Heart left ventricle (tissue), 16 donors: ENCODE measurements at regions not wholly inside any gene's neighbourhood (a gene's known extent, or its start where the extent isn't known, plus 50 kb on each side); places are given as distances from the start of the nearest gene placed in this dataset.

ENCODE experiments used
- ATAC-seq, 4 donors: fragments of 200-7000 bp; cut with Tn5 transposase; one replicate each; pipeline ENCODE4 v1.9.1; 2020 to 2022; ENCODE audit warnings: moderate library complexity in 4 of 4, mild to moderate bottlenecking in 3 of 4, moderate number of reproducible peaks in 1 of 4
- DNase-seq, 5 donors: peaks; one replicate each; pipeline ENCODE4 v3.0.0-alpha.2; 2020
- H3K27ac ChIP-seq, 12 donors: fragments of 200-600 bp; sonication (generic) in 4 of 12; one replicate each; pipeline versions ENCODE4 v1.5.0 to v1.8.0; 2016 to 2022; ENCODE audit warnings: mild to moderate bottlenecking in 2 of 12
- H3K27me3 ChIP-seq, 9 donors: fragments of 200-600 bp; sonication (generic) in 2 of 9; one replicate each; pipeline versions ENCODE4 v1.5.1 to v1.8.0; 2016 to 2022; ENCODE audit warnings: mild to moderate bottlenecking in 3 of 9
- H3K36me3 ChIP-seq, 9 donors: fragments of 200-600 bp; sonication (generic) in 2 of 9; one replicate each; pipeline versions ENCODE4 v1.5.0 to v1.8.0; 2018 to 2022; ENCODE audit warnings: mild to moderate bottlenecking in 2 of 9
- H3K4me1 ChIP-seq, 12 donors: fragments of 200-600 bp; sonication (generic) in 4 of 12; one replicate each; pipeline versions ENCODE4 v1.5.0 to v1.8.0; 2016 to 2022; ENCODE audit warnings: mild to moderate bottlenecking in 3 of 12
- H3K4me3 ChIP-seq, 12 donors: fragments of 200-600 bp; sonication (generic) in 4 of 12; one replicate each; pipeline versions ENCODE4 v1.5.0 to v1.8.0; 2017 to 2022; ENCODE audit warnings: mild to moderate bottlenecking in 9 of 12, moderate library complexity in 4 of 12
- H3K9me3 ChIP-seq, 12 donors: fragments of 200-600 bp; sonication (generic) in 4 of 12; one replicate each; pipeline versions ENCODE4 v1.5.0 to v1.8.0; 2016 to 2022; ENCODE audit warnings: mild to moderate bottlenecking in 1 of 12
- CTCF ChIP-seq, 12 donors: fragments of 200-600 bp; sonication (generic) in 4 of 12; IDR thresholded peaks; one replicate each; pipeline versions ENCODE4 v1.5.0 to v1.8.0; 2018 to 2022; ENCODE audit warnings: antibody characterized with exemption in 12 of 12, mild to moderate bottlenecking in 5 of 12
- POLR2A ChIP-seq, 2 donors: fragments of 450-650 bp; IDR thresholded peaks; one replicate each; pipeline ENCODE4 v1.6.1; 2017; ENCODE audit warnings: antibody characterized with exemption in 2 of 2, mild to moderate bottlenecking in 2 of 2, moderate library complexity in 2 of 2
- WGBS, 4 donors: extraction: QIAGEN DNeasy Blood & Tissue Kit in 2 of 4; methylation state at CpG; one replicate each; pipeline versions ENCODE4 v1.1.5 to v1.1.7; 2013 to 2018; 5-methylcytosine and 5-hydroxymethylcytosine counted together
- intact Hi-C, 10 donors: fragments of 100-400 bp; cut with DNase I; formaldehyde crosslinking; loops; one replicate each; pipeline versions ENCODE4 v1.11.1 to v1.14.2; 2022
- donor health status: ischemic (EF 13 %, LVEDD 7.1; RV severe dilation, severe dysfunction).
- donor health status: healthy with polysubstance abuse.
- donor health status: DM: no; HTN: yes; CAD: no.
- donor health status: DM: no; HTN: no; CAD: no.
- donor health status: ischemic (EF 25% LVEDD 6.9; RV normal size, moderate dysfunction).
- donor health status: ischemic (EF 25% LVEDD 5.7; RV mildly dilated, moderate dysfunction).
- donor health status: healthy.
- donor health status: DM: yes; HTN: yes; CAD: no.
- donor health status: ischemic (EF 35%, LVEDD 5.7; RV mildly dilated, moderate dysfunction).
- donor health status: nonischemic (EF 11% LVEDD 7.7; RV severe dilation, severe dysfunction).
- donor health status: DM: yes; HTN: yes; CAD: no.
- donor health status: PGD.
- donor health status: ischemic (EF 29% LVEDD 5.4; RV normal size, mild dysfunction).
- donor health status: nonischemic (EF 23%, LVEDD 6.1; RV moderate dilation, normal function).

- ATAC-seq (no peak), DNase-seq (no peak)
- 32 to 39% (median 33%) methylated on average over 7 of the region's 7 CpGs for WGBS, 4 donors
- no peaks in the 10 kb centered on the region for H3K9me3 ChIP-seq
- H3K27me3 ChIP-seq: peaks cover 0 to 43% (median 10%) of the 10 kb centered on the region in 9 donors
- no peaks in the 10 kb centered on the region for H3K4me1 ChIP-seq
- intact Hi-C loops: no loop called here
- H3K4me3 ChIP-seq: no peak overlapping the region
- H3K27ac ChIP-seq: no peak overlapping the region
- TF ChIP-seq CTCF (IDR thresholded peaks at IDR 0.05) (no peak), POLR2A (IDR thresholded peaks at IDR 0.05) (no peak)
- no peaks in the 10 kb centered on the region for H3K36me3 ChIP-seq
Observed at GRCh38 chr15:88744548-88745020, 58.7 kb upstream of the ACAN start.

GRCh38 chr15:88745065-88745464 is 58.2 kb upstream of the ACAN start:
- 21 to 26% (median 25%) methylated on average over 2 of the region's 2 CpGs for WGBS, 4 donors
- DNase-seq (no peak), ATAC-seq (no peak)
- no peaks in the 10 kb centered on the region for H3K36me3 ChIP-seq
- intact Hi-C loops: no loop called here
- peaks cover 0 to 48% (median 10%) of the 10 kb centered on the region in 9 donors for H3K27me3 ChIP-seq
- H3K4me3 ChIP-seq: no peak overlapping the region
- no peak overlapping the region for H3K27ac ChIP-seq
- H3K9me3 ChIP-seq: no peaks in the 10 kb centered on the region
- H3K4me1 ChIP-seq: no peaks in the 10 kb centered on the region
- TF ChIP-seq CTCF (IDR thresholded peaks at IDR 0.05): no peak
- no peak for TF ChIP-seq POLR2A (IDR thresholded peaks at IDR 0.05)

GRCh38 chr15:88745696-88746095 is 57.5 kb upstream of the ACAN start:
- Histone ChIP-seq H3K27me3 (peaks cover 0 to 45% (median 10%) of the 10 kb centered on the region in 9 donors), H3K9me3 (no peaks in the 10 kb centered on the region), H3K4me3 (no peak overlapping the region), H3K4me1 (no peaks in the 10 kb centered on the region), H3K27ac (no peak overlapping the region), H3K36me3 (no peaks in the 10 kb centered on the region)
- DNase-seq: no peak
- no peak for TF ChIP-seq CTCF (IDR thresholded peaks at IDR 0.05)
- no peak for TF ChIP-seq POLR2A (IDR thresholded peaks at IDR 0.05)
- intact Hi-C loops: no loop called here
- no peak for ATAC-seq
- 54 to 59% (median 57%) methylated on average over 2 of the region's 2 CpGs for WGBS, 4 donors

- WGBS, 4 donors: 56 to 65% (median 59%) methylated on average over 5 of the region's 5 CpGs
- no peaks in the 10 kb centered on the region for H3K9me3 ChIP-seq
- no peak overlapping the region for H3K27ac ChIP-seq
- no peak for ATAC-seq
- H3K4me1 ChIP-seq: no peaks in the 10 kb centered on the region
- H3K36me3 ChIP-seq: no peaks in the 10 kb centered on the region
- no peak overlapping the region for H3K4me3 ChIP-seq
- intact Hi-C loops: no loop called here
- DNase-seq: no peak
- peaks cover 0 to 40% (median 10%) of the 10 kb centered on the region in 9 donors for H3K27me3 ChIP-seq
- TF ChIP-seq POLR2A (IDR thresholded peaks at IDR 0.05) (no peak), CTCF (IDR thresholded peaks at IDR 0.05) (no peak)
Observed at GRCh38 chr15:88746451-88746850, 56.8 kb upstream of the ACAN start.
